Prostate gland (tissue), 2 donors: ENCODE measurements at regions not wholly inside any gene's neighbourhood (a gene's known extent, or its start where the extent isn't known, plus 50 kb on each side); places are given as distances from the start of the nearest gene placed in this dataset.

Source experiments
- CTCF ChIP-seq, 4 experiments: fragments of 200-600 bp in 2 of 4; fragments of 450-650 bp in 2 of 4; sonication (generic) in 2 of 4; IDR thresholded peaks; 1 replicate in 3 of 4; 2 replicates in 1 of 4; pipeline ENCODE4 v1.5.1; 2016 to 2019; ENCODE audit warnings: antibody characterized with exemption in 4 of 4, mild to moderate bottlenecking in 2 of 4, moderate library complexity in 2 of 4
- POLR2A ChIP-seq: fragments of 450-650 bp; IDR thresholded peaks from one replicate; pipeline ENCODE4 v1.6.1; 2016; ENCODE audit warnings: antibody characterized with exemption, mild to moderate bottlenecking
- POLR2AphosphoS5 ChIP-seq: sonication (generic); formaldehyde crosslinking; IDR thresholded peaks from one replicate; pipeline ENCODE4 v1.6.1; 2017; ENCODE audit warnings: antibody characterized with exemption

GRCh38 chr4:77263247-77263646 is 106.2 kb downstream of the CCNG2 start:
- TF ChIP-seq CTCF (IDR thresholded peaks at IDR 0.05) (no peak), POLR2A (no peak), POLR2AphosphoS5 (no peak)
